ENCODE measurements at regions not wholly inside any gene's neighbourhood (a gene's known extent, or its start where the extent isn't known, plus 50 kb on each side); places are given as distances from the start of the nearest gene placed in this dataset.

- Mint-ChIP-seq H3K27ac (no peak overlapping the region), H3K36me3 (no peaks in the 10 kb centered on the region), H3K27me3 (ENCODE audit: low read depth) (peaks cover 9% of the 10 kb centered on the region), H3K4me1 (peaks cover 8% of the 10 kb centered on the region), H3K4me3 (no peak overlapping the region), H3K9me3 (no peaks in the 10 kb centered on the region)
- no peak for DNase-seq (ENCODE audit: low spot score in 2 of 2, unreplicated experiment in 2 of 2)
- TF ChIP-seq, protein P1, sequence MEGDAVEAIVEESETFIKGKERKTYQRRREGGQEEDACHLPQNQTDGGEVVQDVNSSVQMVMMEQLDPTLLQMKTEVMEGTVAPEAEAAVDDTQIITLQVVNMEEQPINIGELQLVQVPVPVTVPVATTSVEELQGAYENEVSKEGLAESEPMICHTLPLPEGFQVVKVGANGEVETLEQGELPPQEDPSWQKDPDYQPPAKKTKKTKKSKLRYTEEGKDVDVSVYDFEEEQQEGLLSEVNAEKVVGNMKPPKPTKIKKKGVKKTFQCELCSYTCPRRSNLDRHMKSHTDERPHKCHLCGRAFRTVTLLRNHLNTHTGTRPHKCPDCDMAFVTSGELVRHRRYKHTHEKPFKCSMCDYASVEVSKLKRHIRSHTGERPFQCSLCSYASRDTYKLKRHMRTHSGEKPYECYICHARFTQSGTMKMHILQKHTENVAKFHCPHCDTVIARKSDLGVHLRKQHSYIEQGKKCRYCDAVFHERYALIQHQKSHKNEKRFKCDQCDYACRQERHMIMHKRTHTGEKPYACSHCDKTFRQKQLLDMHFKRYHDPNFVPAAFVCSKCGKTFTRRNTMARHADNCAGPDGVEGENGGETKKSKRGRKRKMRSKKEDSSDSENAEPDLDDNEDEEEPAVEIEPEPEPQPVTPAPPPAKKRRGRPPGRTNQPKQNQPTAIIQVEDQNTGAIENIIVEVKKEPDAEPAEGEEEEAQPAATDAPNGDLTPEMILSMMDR (IDR thresholded peaks at IDR 0.05; ENCODE audit: unreplicated experiment) = no peak
Observed at GRCh38 chr18:1408376-1408775, 503.7 kb downstream of the ADCYAP1 start.

DNA sequence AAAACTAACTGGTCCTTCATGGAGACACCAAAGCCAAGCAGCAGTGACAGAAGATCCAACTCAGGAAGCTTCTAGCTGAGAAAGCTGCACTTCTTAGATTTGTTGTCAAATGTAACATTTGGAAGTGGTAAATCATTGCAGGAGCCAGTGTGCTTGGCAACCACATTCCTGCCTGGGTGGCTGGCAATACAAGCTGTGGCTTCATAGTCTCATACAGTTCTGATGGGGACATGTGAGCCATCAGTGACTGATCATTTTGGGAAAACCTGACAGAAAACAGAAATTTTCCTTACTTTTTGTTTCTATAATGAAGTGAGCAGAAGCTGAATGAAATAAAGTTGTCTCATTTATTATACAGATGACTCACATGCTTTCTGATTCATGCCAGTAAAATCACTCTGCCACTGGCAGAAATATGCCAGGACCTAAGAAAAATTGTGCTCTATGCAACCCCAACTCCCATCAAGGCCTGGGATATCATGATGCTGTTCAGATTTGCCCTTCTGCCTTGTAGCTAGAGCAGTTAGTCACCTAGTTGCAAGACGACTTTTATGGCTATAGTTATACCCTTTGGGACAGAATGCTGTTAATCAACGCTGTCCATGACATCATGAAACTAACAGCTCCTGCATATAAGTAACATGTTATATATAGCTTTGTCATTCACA lies 508.1 kb downstream of the ADCYAP1 start:
- no peaks in the 10 kb centered on the region for H3K36me3 Mint-ChIP-seq
- TF ChIP-seq, protein P1 (IDR thresholded peaks at IDR 0.05; ENCODE audit: unreplicated experiment) = no peak
- no peak for DNase-seq (ENCODE audit: low spot score in 2 of 2, unreplicated experiment in 2 of 2)
- H3K4me3 Mint-ChIP-seq = no peak overlapping the region
- no peaks in the 10 kb centered on the region for H3K27me3 Mint-ChIP-seq (ENCODE audit: low read depth)
- peaks cover 11% of the 10 kb centered on the region for H3K4me1 Mint-ChIP-seq
- no peaks in the 10 kb centered on the region for H3K9me3 Mint-ChIP-seq
- H3K27ac Mint-ChIP-seq = no peak overlapping the region

- H3K27me3 Mint-ChIP-seq (ENCODE audit: low read depth) = no peaks in the 10 kb centered on the region
Observed at GRCh38 chr18:1413323-1413675, 508.6 kb downstream of the ADCYAP1 start.

GRCh38 chr18:1416074-1416473 lies 511.4 kb downstream of the ADCYAP1 start:
- Mint-ChIP-seq H3K36me3 (no peaks in the 10 kb centered on the region), H3K4me3 (no peak overlapping the region), H3K27me3 (ENCODE audit: low read depth) (no peaks in the 10 kb centered on the region), H3K9me3 (no peaks in the 10 kb centered on the region), H3K27ac (no peak overlapping the region), H3K4me1 (peaks cover 9% of the 10 kb centered on the region)
- no peak for DNase-seq (ENCODE audit: low spot score in 2 of 2, unreplicated experiment in 2 of 2)
- TF ChIP-seq, protein P1 (IDR thresholded peaks at IDR 0.05; ENCODE audit: unreplicated experiment) = no peak

More at GRCh38 chr18:1413323-1413675, 508.6 kb downstream of the ADCYAP1 start:
- Mint-ChIP-seq H3K27ac (no peak overlapping the region), H3K4me3 (no peak overlapping the region), H3K4me1 (peaks cover 9% of the 10 kb centered on the region), H3K9me3 (no peaks in the 10 kb centered on the region), H3K36me3 (no peaks in the 10 kb centered on the region)
- TF ChIP-seq, protein P1 (IDR thresholded peaks at IDR 0.05; ENCODE audit: unreplicated experiment) = no peak
- DNase-seq (ENCODE audit: low spot score in 2 of 2, unreplicated experiment in 2 of 2) = no peak

- Mint-ChIP-seq H3K27ac (no peak overlapping the region), H3K4me1 (no peaks in the 10 kb centered on the region), H3K27me3 (ENCODE audit: low read depth) (peaks cover 11% of the 10 kb centered on the region), H3K36me3 (no peaks in the 10 kb centered on the region), H3K4me3 (no peak overlapping the region), H3K9me3 (no peaks in the 10 kb centered on the region)
- TF ChIP-seq, protein P1 (IDR thresholded peaks at IDR 0.05; ENCODE audit: unreplicated experiment) = no peak
- no peak for DNase-seq (ENCODE audit: low spot score in 2 of 2, unreplicated experiment in 2 of 2)
Observed at GRCh38 chr18:1421502-1421901, 516.8 kb downstream of the ADCYAP1 start.

GRCh38 chr18:1422634-1423033 lies 518.0 kb downstream of the ADCYAP1 start:
- Mint-ChIP-seq H3K27ac (no peak overlapping the region), H3K9me3 (no peaks in the 10 kb centered on the region), H3K4me1 (no peaks in the 10 kb centered on the region), H3K36me3 (no peaks in the 10 kb centered on the region), H3K27me3 (ENCODE audit: low read depth) (peaks cover 16% of the 10 kb centered on the region), H3K4me3 (no peak overlapping the region)
- TF ChIP-seq, protein P1 (IDR thresholded peaks at IDR 0.05; ENCODE audit: unreplicated experiment) = no peak
- DNase-seq (ENCODE audit: low spot score in 2 of 2, unreplicated experiment in 2 of 2) = no peak

All from mesothelial cell of epicardium (in vitro differentiated cells).